HEK293T (cell line): ENCODE measurements at regions not wholly inside any gene's neighbourhood (a gene's known extent, or its start where the extent isn't known, plus 50 kb on each side); places are given as distances from the start of the nearest gene placed in this dataset.

Experiments used
- CTCF ChIA-PET: fragments of 350-600 bp; formaldehyde crosslinking; extraction: SDS; loops from one replicate; lab custom pipeline; 2021; ENCODE audit warnings: antibody characterized with exemption, inconsistent platforms; lab: Yijun Ruan, JAX
- POLR2A ChIA-PET: fragments of 350-600 bp; formaldehyde crosslinking; extraction: SDS; loops from one replicate; lab custom pipeline; 2020; ENCODE audit warnings: antibody characterized with exemption, inconsistent platforms; lab: Yijun Ruan, JAX
- DNase-seq: peaks from one replicate; pipeline ENCODE4 v3.0.0; 2012; ENCODE audit warnings: mixed read lengths; ENCODE audit errors: extremely low spot score
- ARNT ChIP-seq: fragments of 450-650 bp; IDR thresholded peaks from 2 replicates; pipeline ENCODE4 v1.6.1; 2017; ENCODE audit warnings: mild to moderate bottlenecking
- BHLHE40 ChIP-seq: fragments of 450-650 bp; IDR thresholded peaks from 2 replicates; pipeline ENCODE4 v1.6.1; 2016; ENCODE audit warnings: mild to moderate bottlenecking, moderate library complexity, borderline replicate concordance
- CTBP1 ChIP-seq: fragments of 450-650 bp; IDR thresholded peaks from 2 replicates; pipeline ENCODE4 v1.6.1; 2016; ENCODE audit warnings: borderline replicate concordance
- ELF4 ChIP-seq: fragments of 450-650 bp; IDR thresholded peaks from 2 replicates; pipeline ENCODE4 v1.6.1; 2017; ENCODE audit warnings: antibody characterized with exemption
- FOXA1 ChIP-seq: fragments of 450-650 bp; IDR thresholded peaks from 2 replicates; pipeline ENCODE4 v1.6.1; 2016; ENCODE audit warnings: mild to moderate bottlenecking
- FOXK2 ChIP-seq: fragments of 450-650 bp; IDR thresholded peaks from 2 replicates; pipeline ENCODE4 v1.6.1; 2016; ENCODE audit warnings: mild to moderate bottlenecking
- FOXM1 ChIP-seq: fragments of 450-650 bp; IDR thresholded peaks from 2 replicates; pipeline ENCODE4 v1.6.1; 2017; ENCODE audit warnings: mild to moderate bottlenecking, borderline replicate concordance
- HDGF ChIP-seq: fragments of 450-650 bp; IDR thresholded peaks from 2 replicates; pipeline ENCODE4 v1.6.1; 2017; ENCODE audit warnings: antibody characterized with exemption, borderline replicate concordance
- L3MBTL2 ChIP-seq: fragments of 450-650 bp; conservative IDR thresholded peaks from 2 replicates; pipeline ENCODE4 v1.6.1; 2016; ENCODE audit warnings: mild to moderate bottlenecking
- LEF1 ChIP-seq: fragments of 450-650 bp; IDR thresholded peaks from 2 replicates; pipeline ENCODE4 v1.6.1; 2017; ENCODE audit warnings: mild to moderate bottlenecking, borderline replicate concordance
- NFRKB ChIP-seq: fragments of 450-650 bp; IDR thresholded peaks from 2 replicates; pipeline ENCODE4 v1.6.1; 2016; ENCODE audit warnings: mild to moderate bottlenecking, moderate library complexity
- PKNOX1 ChIP-seq: fragments of 450-650 bp; IDR thresholded peaks from 2 replicates; pipeline ENCODE4 v1.6.1; 2016
- SP1 ChIP-seq: fragments of 450-650 bp; IDR thresholded peaks from 2 replicates; pipeline ENCODE4 v1.6.1; 2017
- SUZ12 ChIP-seq: fragments of 450-650 bp; IDR thresholded peaks from 2 replicates; pipeline ENCODE4 v1.6.1; 2016; ENCODE audit warnings: mild to moderate bottlenecking
- TARDBP ChIP-seq: fragments of 450-650 bp; IDR thresholded peaks from 2 replicates; pipeline ENCODE4 v1.6.1; 2016
- ZNF384 ChIP-seq: fragments of 450-650 bp; IDR thresholded peaks from 2 replicates; pipeline ENCODE4 v1.6.1; 2016

GRCh38 chr13:112141643-112142400 lies 74.9 kb downstream of the SOX1 start:
- DNase-seq, result no peak
- POLR2A ChIA-PET, result no interaction called here

GRCh38 chr13:112142401-112142930 lies 75.5 kb downstream of the SOX1 start:
- POLR2A ChIA-PET, result no interaction called here
- DNase-seq, result no peak
- CTCF ChIA-PET, result no interaction called here
- TF ChIP-seq NFRKB (no peak), SUZ12 (no peak), CTBP1 (no peak), TARDBP (no peak), ARNT (no peak), SP1 (no peak)

More at GRCh38 chr13:112141643-112142400, 74.9 kb downstream of the SOX1 start:
- no peak for TF ChIP-seq FOXA1
- TF ChIP-seq ZNF384, result no peak
- TF ChIP-seq TARDBP, result no peak
- TF ChIP-seq HDGF, result no peak
- CTCF ChIA-PET, result no interaction called here

- CTCF ChIA-PET, result no interaction called here
- DNase-seq, result no peak
- TF ChIP-seq CTBP1 (no peak), L3MBTL2 (no peak), BHLHE40 (no peak), SP1 (no peak), PKNOX1 (no peak), LEF1 (no peak), FOXK2 (no peak), TARDBP (no peak), SUZ12 (no peak), FOXA1 (no peak), ZNF384 (no peak), ARNT (no peak), NFRKB (no peak), ELF4 (no peak), FOXM1 (no peak), HDGF (no peak)
- POLR2A ChIA-PET, result no interaction called here
These were observed 76.2 kb downstream of the SOX1 start for GRCh38 chr13:112143046-112143752.

- TF ChIP-seq FOXM1, result no peak
- no peak for TF ChIP-seq HDGF
- no peak for TF ChIP-seq L3MBTL2
- no peak for TF ChIP-seq NFRKB
- TF ChIP-seq LEF1, result no peak
- TF ChIP-seq ARNT, result no peak
- TF ChIP-seq FOXA1, result no peak
- no peak for TF ChIP-seq PKNOX1
- no peak for DNase-seq
- POLR2A ChIA-PET, result no interaction called here
- CTCF ChIA-PET, result no interaction called here
These were observed 77.0 kb downstream of the SOX1 start for GRCh38 chr13:112143753-112144615.

- ChIA-PET CTCF (no interaction called here), POLR2A (no interaction called here)
- no peak for DNase-seq
- no peak for TF ChIP-seq TARDBP
- TF ChIP-seq BHLHE40, result no peak
- TF ChIP-seq FOXA1, result no peak
- no peak for TF ChIP-seq CTBP1
- no peak for TF ChIP-seq ARNT
- TF ChIP-seq FOXM1, result no peak
- TF ChIP-seq SP1, result no peak
- TF ChIP-seq ZNF384, result no peak
- TF ChIP-seq L3MBTL2, result no peak
- TF ChIP-seq NFRKB, result no peak
- TF ChIP-seq HDGF, result no peak
- no peak for TF ChIP-seq FOXK2
These were observed 77.9 kb downstream of the SOX1 start for GRCh38 chr13:112144616-112145550.
